HK-2 (cell line): ENCODE measurements at regions not wholly inside any gene's neighbourhood (a gene's known extent, or its start where the extent isn't known, plus 50 kb on each side); places are given as distances from the start of the nearest gene placed in this dataset.
"Not testable (repeated sequence)": the region's sequence is repeated elsewhere in the genome, so short reads cannot be mapped to it uniquely, and the experiment has no call there.

Source experiments
- DNase-seq: peaks from one replicate; pipeline ENCODE4 v3.0.0-alpha.2; 2018; ENCODE audit not compliant: unreplicated experiment

DNA sequence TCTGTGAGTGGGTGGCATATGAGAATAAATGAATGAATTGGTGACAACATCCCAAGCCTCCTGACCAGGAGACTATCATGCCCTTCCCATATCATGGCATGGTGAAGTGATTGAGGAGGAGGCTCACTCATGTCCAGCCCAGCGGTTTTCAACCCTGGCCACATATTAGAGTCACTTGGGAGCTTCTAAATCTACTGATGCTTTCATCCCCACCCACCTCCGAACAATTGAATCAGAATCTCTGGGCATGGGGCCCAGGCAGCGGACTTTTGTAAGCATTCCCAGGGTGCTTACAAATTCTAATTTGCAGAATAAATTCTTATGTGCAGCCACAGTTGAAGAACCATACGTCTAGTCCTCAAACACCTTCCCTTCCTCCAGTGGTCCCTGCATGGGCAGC is 81.7 kb upstream of the SEC11C start:
- no peak for DNase-seq

DNA sequence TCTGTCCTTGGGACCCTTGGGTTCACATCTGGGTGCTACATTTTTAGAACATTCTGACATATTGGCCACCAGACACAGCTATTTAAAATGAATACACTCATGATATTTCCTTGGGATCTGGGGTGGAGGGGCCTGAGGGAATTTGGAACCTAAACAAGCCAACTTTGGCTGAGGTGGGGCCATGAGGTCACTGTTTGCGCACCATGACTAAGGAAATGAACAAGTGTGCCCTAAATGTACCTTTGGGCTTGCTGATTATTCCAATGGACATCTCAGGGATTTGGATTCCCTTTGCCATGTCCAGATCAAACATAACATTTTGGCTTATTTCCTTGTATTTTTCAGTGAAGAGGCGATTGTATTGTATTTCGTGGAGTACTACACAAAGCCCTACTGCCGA is 80.5 kb upstream of the SEC11C start:
- no peak for DNase-seq

DNA sequence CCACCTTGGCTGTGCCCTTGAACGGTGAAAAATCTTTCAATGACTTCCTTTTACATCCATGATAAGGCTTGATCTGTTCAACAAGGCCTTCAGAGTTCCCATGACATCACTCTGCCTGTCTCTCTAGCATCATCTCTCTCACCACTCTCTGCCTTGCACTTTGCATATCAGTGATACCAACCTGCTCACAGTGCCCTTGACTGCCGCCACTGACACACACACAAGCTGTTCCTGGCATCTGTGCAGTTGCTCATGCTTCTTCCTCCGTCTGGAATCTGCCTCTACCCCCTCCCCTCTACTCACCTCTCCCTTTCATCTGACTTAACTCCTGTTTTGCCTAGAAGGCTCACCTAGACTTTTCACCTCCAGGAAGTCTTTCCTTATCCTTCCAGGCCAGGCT is 79.1 kb upstream of the SEC11C start:
- no peak for DNase-seq

DNA sequence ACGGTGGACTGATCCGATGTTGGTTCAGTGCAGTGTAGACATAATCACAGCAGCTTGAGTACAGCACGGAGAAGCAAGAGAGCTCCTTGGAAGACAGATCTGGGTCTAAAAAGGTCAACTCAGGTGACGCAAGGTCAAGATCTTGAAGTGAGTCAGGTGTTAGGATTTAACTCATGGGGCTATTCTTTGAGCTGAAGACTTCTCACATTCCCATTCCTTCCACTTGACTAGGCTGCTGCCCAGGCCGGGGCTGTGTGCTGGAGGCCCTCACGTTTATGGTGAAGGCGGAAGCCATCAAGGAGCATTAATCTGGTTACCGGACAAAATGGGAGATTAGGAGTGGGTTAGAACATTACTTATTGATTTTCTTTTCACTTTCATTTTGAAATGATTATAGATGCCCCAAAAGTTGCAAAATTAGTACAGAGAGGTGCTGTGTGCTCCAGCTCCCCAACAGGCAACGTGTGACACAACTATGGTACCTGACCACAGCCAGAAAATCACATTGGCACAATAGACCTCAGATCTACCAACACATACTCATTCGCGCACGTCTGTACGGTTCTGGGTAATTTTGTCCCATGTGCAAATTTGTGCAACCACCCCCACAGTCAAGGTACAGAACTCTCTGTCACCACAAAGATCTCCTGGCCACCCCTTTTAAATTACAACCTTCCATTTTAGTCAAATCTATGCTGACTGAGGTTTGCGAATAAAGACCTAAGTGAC is 77.6 kb upstream of the SEC11C start:
- no peak for DNase-seq

DNA sequence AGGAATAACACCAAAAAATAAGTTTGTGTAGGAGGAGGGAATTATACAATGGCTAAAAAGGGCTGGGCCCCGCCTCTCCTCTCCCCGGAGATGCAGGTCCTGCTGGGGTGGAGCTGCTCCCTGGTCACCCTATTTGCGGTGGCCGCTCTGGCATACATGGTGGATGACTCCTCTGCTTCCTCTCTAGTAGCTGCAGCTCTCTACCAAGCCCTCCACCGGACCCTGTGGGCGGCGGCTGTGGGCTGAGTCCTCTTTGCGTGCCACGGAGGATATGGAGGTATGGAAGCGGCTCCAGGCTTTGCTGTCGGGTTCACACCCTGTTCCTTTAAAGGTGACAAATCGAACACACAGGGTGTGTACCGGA is 77.1 kb upstream of the SEC11C start:
- DNase-seq = no peak

DNA sequence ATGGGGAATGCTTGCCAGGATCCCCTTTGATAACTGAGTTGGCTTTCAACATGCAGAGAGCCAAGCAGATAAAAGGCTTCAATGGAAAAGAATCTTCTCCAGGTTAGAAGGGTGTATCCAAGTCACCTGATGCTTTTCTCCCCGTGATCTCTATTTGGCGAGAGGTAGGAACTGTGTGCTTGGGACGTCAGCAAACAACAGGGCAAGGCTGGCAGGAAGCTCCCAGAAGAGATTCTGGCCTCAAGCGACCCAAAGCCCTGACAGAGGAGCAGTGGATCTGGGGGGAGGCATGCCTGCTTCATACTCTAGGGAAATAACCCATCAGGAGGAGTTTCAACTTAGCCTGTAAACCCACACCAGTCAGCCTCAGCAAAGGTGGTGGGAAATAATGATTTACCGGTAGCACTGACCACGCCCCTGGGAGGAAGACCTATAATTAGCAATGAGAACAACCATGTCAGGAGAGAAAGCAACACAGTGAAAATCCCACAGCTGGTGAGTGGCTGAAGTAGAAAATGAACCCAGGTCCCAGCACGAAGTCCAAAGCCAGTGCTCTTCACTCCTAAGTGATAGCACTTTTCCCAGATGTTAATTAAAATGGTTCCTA is 76.3 kb upstream of the SEC11C start:
- DNase-seq = no peak

DNA sequence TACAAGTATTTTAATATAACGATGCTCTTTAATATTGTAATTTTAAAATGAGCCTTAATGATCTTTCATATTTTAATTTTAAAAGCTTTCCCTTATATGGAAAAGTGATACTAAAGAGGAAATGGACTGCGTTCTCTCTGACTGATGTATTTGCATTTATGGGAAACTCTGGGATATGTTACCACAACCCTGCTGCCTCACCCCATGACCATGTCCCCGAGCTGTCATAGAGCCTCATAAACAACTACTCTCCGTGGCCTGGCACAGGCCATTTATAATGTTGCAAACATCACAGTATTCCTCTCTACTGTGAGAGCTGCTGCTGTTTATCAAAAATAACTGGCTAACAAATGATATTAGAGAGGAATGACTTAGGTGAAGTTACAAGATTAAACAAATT is 75.8 kb upstream of the SEC11C start:
- no peak for DNase-seq

DNA sequence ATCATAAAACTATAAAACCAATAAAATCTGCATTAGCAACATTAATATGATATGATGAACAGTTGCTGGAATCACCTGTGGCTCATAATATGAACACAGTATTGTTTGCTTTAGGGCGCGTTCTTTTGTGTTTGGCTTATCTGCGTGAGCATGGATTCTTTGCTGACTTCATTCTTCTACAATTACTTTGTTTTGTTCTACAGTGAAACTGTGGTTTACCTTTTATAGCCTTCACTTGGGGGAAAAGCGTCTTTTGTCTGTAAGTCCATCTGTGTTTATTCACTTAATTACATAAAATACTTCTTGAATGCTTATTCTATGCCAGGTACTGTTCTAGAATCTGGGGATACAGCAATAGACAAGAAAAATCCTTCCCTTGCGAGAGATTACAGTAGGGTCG is 74.0 kb upstream of the SEC11C start:
- no peak for DNase-seq

DNA sequence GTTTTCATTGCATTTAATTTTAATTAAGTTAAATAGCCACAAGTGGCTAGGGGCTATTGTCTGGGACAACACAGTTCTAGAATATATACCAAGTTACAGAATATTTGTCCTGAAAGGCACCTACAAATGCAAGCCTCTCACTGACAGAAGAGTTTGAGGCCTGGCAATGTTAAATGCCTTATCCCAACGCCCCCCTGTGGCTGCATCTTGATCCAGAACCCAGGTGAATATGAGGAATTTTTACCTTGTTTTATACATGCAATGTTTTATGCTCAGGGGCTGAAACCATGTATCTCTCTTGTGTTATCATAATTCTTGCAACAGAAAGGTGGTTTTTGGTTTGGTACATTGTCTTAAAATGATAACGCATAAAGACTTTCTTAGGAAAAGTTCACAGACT is 71.8 kb upstream of the SEC11C start:
- peak; percentile 21 for DNase-seq

DNA sequence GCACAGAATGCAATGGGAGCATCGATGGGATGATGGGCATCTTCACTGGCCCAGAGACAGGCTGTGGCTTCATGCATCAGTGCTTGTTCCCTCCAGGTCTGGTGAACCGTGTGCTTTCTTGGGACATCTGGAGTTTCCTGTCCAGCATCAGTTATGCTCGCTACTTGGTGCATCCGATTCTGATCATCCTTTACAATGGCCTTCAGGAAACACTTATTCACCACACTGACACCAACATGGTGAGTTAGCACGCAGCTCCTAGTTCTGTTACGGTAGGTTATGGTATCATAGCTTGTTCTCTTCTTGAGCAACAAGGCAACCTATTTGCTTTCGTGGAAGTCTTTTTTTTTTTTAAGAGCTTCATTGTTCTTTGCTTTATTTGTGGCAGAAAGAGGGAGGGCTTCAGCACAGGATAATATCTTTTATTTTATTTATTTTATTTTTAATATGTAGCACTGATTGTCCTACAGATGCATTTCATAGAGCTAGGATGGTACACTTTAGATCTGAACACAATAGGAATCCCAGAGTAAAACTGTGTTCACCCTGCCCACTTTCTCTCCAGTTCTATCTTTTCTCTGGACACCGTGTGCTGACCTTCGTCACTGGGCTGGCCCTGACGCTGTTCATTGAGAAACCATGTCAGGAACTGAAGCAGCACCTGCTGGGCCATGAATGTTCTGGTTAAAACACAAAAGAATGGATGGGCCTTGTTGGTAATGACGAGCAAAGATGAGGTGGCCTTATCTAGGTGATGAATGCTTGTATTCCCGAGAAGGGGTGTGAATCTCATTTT is 71.2 kb upstream of the SEC11C start:
- DNase-seq = no peak

DNA sequence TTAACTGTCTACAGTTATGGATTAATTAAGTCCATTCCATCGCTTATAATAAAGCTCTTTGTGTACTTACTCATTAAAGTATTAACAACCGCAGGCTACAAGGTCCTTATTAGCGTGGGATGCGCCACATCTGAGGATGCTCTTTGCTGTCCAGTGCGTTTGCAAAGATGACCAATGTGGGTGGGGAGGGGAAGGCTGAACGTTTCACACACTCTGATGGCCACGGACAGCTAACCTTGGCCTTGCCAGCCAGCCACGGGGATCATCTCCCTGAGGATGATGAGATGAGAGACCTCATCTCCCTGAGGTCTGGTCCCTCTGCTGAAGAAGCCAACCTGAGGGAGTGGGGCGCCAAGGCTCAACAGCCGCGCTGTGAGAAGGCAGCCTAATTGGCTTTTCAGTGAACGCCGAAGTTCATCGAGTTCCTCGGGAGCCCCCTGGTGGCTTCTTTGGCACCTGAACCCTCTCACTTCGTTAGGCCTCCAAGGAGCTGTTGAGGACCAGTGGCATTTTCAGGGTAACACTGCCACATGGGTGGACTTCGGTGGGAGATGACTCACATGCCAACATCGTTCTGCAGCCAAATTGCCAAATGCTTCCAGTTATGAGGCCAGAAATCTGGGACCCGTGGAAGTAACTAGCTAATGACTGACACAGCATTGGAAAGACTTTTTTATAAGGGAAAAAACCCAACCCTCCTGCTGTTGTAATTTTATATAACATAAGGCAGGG is 69.3 kb upstream of the SEC11C start:
- peak; percentile 75 for DNase-seq

DNA sequence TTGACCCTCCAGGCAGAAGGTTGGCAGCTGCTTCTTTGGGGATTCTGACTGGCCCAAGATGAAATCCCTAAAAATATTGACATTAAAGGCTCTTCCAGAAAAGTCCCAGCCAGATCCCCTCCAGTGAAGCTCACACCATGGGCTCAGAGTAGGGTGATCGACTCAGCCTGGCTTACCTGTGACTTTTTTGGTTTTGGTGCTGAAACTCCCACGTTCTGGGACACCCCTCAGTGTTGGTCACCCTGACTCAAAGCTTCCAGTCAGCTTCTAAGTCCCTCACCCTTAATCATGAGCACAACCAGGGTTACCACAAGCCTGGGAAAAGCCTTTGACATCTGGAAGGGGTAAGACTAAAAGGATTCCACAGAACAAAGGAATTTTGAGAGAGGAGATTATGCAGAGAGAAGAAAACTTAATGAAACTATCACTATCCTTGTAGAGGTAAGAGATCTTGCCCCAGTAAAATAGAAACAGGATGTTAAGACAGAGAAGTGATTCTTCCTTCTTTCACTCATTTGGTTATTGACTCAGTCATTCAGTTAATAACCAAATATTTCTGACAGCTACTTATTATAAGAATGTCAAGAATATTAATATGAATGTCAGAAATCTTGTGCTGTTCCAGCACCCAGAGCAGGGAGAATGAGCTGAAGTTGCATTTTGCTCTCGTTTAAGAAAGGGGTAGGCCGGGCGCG is 66.8 kb upstream of the SEC11C start:
- DNase-seq = no peak

DNA sequence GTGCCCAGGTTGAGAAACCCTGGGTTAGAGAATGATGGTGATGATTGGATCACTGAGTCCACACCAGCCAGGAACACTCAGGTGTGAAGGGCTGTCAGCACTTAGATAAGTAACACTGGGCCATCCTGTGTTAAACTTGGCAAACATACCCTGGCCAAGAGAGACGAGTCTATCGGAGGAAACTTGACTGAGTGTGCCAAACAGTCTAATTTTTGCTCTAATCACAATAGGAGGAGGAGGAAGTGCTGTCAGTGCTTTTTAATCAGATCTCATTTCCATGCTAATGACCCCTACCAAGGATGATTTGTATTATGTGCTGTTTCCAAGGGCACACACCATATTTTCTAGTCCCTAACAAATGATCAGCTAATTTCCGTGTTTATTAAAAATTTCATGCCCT is 63.8 kb upstream of the SEC11C start:
- DNase-seq = no peak

DNA sequence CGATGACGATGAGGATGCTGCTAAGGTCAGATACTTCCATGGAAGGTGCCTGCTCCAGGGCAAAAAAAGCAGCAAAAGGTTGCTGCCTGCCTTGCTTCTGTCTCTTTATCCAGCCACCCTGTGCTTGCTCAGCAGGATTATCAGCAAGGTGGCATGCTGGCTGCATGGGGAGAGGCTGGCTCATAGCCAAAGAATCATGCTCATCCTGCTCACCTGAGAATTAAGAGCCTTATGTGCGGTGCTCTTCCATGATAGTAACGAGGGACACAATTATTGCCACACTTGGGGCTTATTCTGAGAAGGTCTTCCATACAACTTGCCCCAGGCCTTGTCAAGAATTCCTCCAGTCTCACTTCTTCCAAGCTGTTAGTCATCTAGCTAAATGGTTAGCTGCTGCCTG is 60.4 kb upstream of the SEC11C start:
- DNase-seq = no peak

DNA sequence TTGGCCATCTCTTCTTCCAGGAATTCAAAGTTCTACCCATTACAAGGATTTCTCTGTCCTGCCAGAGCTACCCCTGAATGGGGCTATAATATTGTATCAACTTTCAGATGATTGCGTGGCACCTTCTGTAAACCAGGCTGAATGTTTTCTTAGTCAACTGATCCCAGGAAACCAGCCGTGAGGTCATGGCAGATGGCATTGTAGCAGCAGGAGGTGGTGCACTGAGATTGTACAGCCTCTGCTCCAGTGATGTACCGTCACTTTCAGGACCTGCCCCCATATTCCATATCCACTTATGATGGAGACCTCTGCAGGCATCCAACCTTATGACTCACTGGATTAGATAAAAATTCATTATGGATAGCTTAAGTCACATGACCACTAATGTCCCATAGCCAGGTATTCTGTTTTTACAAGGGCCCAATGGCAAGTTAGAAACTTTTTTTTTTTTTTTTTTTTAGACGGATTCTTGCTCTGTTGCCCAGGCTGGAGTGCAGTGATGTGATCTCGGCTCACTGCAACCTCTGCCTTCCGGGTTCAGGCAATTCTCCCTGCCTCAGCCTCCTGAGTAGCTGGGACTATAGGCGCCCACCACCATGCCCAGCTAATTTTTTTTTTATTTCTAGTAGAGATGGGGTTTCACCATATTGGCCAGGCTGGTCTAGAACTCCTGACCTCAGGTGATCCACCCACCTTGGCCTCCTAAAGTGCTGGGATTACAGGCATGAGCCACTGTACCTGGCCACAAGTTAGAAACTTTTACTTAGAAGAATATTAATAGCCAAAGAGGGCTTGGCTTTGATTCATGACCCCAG is 59.8 kb upstream of the SEC11C start:
- DNase-seq = not testable (repeated sequence)

DNA sequence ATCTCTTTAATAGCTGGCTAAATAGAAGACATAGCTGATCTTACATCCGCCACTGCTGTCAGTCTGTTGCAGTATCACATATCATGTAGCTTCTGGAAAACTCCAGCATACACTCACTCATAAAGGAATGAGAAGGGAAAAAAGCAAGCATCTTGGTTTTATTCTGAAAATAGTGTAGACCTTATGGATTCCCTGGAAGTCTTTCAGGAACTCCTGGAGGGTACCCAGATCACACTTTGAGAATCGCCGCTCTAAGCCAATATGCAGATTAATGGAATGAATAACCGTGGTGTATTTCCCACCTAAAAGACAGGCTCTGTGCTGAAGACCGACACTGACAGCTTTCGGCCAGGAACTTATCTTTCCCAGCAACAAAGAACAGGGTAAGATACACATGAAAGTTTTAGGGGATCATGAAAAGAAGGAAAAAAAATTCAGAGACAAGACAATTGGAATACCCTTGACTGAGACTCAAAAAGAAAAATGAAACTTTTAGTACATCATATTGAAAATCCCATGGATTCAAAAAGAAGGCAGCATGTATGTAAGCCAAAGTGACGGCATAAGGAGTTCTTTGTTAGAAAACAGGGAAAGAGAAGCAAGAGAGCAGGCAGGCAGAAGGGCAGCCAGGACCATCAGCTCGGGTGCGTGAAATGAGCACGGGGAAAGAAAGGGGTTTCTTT is 56.4 kb upstream of the SEC11C start:
- DNase-seq = no peak

DNA sequence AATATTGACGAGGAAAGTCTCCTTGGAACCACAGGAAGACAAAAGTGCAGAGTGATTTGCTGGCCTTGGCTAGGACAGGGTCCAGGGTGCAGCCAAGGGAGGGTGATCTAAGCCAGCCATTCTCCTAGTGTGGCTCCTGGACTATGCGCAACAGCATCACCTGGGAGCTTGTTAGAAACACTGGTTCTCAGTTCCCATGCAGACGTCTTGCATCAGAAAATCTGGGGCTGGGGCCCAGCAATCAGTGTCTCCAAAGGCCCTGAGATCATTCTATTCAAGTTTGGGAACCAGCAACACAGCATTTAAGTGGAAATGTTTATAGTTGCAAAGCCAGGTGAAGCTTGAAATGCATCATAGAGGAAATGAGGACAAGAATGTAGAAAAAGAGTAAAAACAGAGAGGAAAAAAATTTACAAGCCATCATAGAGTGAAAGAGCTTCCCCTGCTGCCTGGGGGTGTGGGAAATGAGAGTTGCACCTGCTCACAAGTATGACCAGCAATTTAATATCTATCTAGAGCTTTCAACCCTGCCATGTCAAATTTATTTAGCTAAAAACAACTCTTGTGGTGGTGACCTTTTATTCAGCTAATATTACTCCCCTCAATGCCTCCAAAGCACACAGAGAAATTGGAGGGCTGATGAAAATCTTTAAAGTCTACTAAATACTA is 54.4 kb upstream of the SEC11C start:
- no peak for DNase-seq

DNA sequence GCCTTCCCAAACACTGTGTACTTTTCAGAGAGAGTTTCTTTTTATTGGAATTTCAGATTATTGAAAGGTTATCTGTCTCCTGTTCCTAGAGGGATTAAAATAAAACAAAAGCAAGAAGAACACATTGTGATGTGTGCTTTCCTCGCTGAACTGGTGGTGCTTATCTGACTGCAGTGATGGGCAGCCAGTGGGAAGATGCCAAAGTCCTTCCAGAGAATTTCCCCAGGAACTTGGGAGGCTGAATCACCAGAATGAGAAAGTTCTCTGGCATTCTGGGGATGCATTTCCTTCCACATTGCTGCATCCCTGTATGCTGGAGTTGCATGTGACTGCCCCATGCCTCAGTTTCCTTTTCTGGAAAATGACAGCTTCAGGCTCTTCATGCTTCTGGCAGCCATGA is 53.9 kb upstream of the SEC11C start:
- no peak for DNase-seq

DNA sequence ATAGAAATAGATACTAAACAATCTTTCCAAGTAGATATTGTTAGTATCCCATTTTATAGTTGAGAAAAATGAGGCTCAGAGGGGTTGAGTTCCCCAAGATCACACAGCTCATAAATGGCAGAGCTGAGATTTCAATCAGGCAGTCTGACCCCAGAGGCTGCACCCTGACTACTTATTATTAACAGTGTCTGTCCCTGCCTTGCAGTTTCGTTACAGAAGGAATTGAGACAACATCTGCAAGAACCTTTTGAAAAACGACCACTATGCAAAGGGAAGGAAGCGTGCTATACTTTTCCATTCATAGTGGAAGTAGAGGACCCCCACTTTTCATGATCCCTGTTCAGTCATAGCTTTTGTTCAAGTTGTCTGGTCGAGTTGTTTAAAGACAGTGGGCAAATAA is 53.2 kb upstream of the SEC11C start:
- no peak for DNase-seq

DNA sequence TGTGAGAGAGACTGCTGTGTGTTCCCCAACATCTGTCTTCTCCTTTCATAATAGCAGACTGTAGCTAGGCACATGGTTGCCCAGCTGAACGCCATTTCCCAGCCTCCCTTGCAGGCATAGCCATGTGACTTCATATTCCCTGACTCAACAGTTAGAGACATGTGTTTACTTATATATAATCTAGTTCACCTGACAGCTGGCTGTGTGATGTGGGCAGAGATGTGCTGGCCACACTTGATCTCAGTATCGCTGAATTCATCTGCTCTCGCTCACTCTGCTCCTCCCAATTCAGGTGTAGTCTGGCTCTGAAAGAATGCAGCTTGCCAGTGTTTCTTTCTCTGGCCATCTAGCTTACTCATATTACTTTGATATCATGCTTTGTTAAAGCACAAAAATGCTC is 52.3 kb upstream of the SEC11C start:
- no peak for DNase-seq
